Omental fat pad (tissue), 3 donors: ENCODE measurements at regions not wholly inside any gene's neighbourhood (a gene's known extent, or its start where the extent isn't known, plus 50 kb on each side); places are given as distances from the start of the nearest gene placed in this dataset.

Source experiments
- ATAC-seq: fragments of 150-250 bp; one replicate; pipeline ENCODE4 v1.9.1; 2016; ENCODE audit warnings: mild to moderate bottlenecking, moderate library complexity; ENCODE audit not compliant: low FRiP score
- DNase-seq: peaks from one replicate; pipeline ENCODE4 v3.0.0-alpha.2; 2019; ENCODE audit warnings: low spot score
- TF ChIP-seq, protein P1 (sequence below), 3 donors: fragments of 450-650 bp; IDR thresholded peaks; one replicate each; pipeline ENCODE4 v1.5.1; 2016 to 2017; ENCODE audit warnings: antibody characterized with exemption in 3 of 3, mild to moderate bottlenecking in 3 of 3, moderate library complexity in 2 of 3

DNA sequence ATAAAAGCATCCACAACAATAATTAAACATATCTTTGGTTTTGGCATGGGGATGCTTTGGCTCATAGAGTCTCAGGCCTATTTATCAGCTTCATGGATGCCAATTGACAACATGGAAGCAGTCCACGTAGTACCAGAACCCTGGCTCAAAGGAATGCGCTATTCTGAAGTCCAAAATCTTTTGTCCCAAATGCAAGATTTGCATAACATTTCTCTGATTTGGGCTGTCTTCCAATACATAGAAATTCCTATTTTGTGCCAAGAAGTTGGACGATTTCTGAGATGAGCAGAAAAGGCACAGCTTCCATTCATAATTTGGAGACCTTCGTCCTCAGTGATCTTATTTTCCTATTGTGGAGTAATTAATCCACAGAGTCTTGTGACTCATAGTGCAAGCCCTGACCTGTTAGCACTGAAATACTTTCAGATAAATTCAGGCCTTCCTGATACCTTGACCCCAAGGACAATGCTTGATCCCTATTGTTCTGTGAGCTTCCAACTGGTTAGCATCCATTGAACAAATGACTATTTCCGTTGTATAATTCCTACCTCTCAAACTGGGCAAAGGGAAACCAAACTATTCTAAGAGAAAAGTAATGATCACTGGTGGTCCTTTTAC, 78.4 kb upstream of the CDH11 start:
- DNase-seq (no peak), ATAC-seq (no peak)
- TF ChIP-seq, protein P1, sequence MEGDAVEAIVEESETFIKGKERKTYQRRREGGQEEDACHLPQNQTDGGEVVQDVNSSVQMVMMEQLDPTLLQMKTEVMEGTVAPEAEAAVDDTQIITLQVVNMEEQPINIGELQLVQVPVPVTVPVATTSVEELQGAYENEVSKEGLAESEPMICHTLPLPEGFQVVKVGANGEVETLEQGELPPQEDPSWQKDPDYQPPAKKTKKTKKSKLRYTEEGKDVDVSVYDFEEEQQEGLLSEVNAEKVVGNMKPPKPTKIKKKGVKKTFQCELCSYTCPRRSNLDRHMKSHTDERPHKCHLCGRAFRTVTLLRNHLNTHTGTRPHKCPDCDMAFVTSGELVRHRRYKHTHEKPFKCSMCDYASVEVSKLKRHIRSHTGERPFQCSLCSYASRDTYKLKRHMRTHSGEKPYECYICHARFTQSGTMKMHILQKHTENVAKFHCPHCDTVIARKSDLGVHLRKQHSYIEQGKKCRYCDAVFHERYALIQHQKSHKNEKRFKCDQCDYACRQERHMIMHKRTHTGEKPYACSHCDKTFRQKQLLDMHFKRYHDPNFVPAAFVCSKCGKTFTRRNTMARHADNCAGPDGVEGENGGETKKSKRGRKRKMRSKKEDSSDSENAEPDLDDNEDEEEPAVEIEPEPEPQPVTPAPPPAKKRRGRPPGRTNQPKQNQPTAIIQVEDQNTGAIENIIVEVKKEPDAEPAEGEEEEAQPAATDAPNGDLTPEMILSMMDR (IDR thresholded peaks at IDR 0.05): no peak

DNA sequence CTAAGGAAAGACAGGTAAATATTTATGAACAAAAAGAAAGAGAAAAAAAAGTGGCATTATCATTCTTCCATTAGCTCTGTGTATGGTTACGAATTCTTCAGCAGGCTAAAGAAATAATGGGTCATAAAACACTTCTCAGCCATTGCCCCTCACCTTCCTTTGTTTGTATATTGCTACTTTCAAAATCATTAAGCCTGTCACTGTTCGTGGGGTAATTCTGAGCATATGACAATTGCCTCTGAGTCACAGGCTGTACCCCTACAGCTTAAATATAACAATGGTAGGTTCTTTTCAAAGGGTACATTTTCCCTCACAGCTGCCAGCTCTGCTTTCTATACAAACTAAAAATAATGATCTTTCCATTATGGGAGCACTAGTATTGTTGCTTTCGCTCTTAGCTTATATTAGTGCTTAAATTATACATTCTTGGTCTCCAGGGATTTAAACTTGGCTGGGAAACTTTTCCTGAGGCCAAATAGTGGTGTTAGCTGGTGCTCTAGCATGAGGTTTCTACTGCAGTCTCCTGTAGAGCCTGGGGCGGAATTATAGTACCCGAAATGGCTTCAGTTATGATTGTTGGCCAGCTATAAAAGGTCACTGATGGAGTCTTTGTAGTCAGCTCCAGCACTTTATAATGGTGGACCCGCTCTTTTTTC, 74.7 kb upstream of the CDH11 start:
- TF ChIP-seq, protein P1 (IDR thresholded peaks at IDR 0.05): no peak
- DNase-seq: no peak
- no peak for ATAC-seq

DNA sequence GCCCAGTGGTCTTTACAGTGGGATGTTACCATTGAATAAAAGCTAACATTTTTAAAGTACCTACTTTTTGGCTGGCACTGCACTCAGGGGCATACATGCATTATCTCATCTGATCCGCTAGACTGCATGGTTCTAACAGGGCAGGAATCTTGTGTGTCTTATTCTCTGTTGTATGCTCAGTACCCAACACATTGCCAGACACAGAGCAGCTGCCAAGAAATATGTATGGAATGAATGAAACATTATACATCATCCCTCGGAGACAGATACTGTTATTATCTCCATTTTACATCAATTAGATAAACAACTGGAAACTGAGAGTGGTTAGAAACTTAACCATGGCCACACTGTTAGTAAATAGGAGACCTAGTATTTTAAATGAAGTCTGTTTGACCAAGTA, 74.1 kb upstream of the CDH11 start:
- TF ChIP-seq, protein P1 (IDR thresholded peaks at IDR 0.05): no peak
- DNase-seq: no peak
- no peak for ATAC-seq

DNA sequence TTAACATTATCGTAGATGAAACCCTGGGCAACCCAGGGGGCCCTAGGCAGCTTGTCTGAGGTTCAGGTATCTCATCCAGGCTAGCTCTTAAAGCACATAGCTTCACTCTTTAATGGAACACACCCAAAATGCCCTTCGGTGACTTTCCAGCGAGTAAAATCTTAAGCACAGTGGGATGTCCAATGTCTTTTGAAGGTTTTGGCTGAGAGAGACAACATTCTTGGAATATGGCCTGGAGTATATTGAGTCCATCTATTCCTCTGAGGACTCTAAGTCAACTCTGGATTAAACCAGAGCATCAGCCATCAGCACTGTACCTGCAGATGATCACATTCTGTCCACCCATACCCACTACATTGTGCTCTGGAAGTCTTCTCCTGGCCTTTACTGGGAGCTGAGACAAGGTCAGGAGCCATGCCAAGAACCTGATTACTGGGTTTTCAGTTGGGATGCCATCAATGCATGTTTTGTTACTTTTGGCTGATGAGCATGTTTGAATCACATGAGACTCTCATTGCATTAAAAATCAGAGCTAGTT, 63.4 kb upstream of the CDH11 start:
- DNase-seq (no peak), ATAC-seq (no peak)
- TF ChIP-seq, protein P1 (IDR thresholded peaks at IDR 0.05): no peak

DNA sequence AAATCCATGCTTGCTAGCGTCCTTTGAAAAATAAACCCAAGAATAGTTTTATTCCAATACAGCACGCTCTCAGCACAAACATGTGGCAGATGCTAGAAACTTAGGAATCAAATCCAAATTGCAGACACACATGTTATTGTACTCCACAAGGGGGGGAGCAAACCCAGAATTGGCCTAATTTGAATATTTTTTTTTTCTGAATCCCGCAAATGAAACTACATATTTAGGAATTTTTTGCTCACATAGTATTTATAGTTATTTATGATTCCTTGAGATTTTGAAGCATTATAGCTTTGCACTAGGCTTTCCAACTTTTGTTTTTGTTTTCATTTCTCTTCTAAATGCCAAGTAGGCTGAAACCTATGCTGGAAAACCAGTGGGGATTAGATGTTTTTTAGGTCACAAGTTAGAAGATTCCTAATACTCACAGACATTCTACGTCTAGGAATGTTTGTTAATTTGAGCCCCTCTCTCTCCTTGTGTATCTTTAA, 59.3 kb upstream of the CDH11 start:
- DNase-seq: no peak
- TF ChIP-seq, protein P1 (IDR thresholded peaks at IDR 0.05): no peak
- no peak for ATAC-seq

DNA sequence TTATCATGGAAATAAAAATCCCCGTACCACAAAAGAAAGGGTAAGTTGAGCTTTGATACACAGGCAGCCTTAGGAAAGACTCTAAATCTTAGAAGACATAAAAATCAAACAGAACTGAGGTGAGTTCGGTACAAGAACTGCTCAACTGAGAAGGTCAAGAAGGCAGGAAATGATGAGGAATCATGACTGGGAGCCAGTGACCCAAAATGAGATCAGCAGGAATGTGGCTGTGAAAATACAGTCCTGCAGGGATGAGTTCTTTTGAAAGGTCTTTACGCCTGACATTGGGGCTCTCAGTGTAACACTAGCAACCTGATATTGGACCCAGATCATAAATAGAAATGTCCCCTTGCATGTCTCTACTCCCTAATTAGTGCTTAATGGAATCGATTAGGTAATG, 56.3 kb upstream of the CDH11 start:
- TF ChIP-seq, protein P1 (IDR thresholded peaks at IDR 0.05): no peak
- ATAC-seq (no peak), DNase-seq (no peak)

DNA sequence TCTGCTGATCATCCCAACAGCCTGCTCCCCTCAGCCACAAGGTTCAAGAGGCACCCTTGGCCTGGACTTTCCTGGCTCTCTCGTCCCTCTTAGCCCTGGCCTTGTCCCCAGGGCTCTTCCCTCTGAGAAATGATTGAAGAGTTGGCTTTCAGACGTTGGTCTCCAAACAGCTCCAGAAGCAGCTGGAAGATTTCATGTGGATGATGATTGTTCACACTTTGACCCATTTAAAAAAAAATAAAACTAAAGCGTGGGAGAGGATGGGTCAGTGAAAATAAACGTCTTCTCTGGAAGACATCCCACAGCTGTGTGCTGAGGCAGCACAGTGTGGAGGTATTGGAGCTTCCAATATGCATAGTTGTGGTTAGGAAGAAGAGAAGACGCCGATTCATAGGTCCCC, 54.7 kb upstream of the CDH11 start:
- TF ChIP-seq, protein P1 (IDR thresholded peaks at IDR 0.05): no peak
- DNase-seq (no peak), ATAC-seq (peak; percentile 54)
